H1 (cell line): ENCODE measurements at regions not wholly inside any gene's neighbourhood (a gene's known extent, or its start where the extent isn't known, plus 50 kb on each side); places are given as distances from the start of the nearest gene placed in this dataset.
A peak's percentile ranks its signal among the peaks of the same experiment; 100 is the strongest.

Source experiments
- CTCF ChIA-PET: fragments of 300-600 bp; sonication (Branson Sonifier 250); formaldehyde crosslinking; loops from one replicate; lab custom pipeline; 2021; ENCODE audit not compliant: partially characterized antibody; lab: Charles Lee
- POLR2A ChIA-PET: fragments of 300-600 bp; sonication (Branson Sonifier 250); formaldehyde crosslinking; loops from one replicate; lab custom pipeline; 2021; ENCODE audit warnings: inconsistent platforms; ENCODE audit not compliant: partially characterized antibody; lab: Charles Lee
- DNase-seq, 2 experiments: peaks; one replicate each; pipeline versions ENCODE4 v3.0.0 to v3.0.0-alpha.2; 2010 to 2022; ENCODE audit warnings: low spot score in 2 of 2, low read depth in 1 of 2, mixed read lengths in 1 of 2
- FAIRE-seq: peaks from 2 replicates; lab custom pipeline; 2011; peaks lifted over from hg19 to GRCh38; lab: Jason Lieb, UNC
- H2AFZ ChIP-seq: 2 replicates; pipeline ENCODE4 v1.8.1; 2012; ENCODE audit warnings: low read length, inconsistent platforms
- H2AK5ac ChIP-seq: 2 replicates; pipeline ENCODE4 v1.6.1; 2013; ENCODE audit warnings: low read depth, low read length
- H2BK120ac ChIP-seq: replicated peaks from 2 replicates; pipeline ENCODE3; 2013; ENCODE audit warnings: low read depth, low read length, inconsistent platforms
- H2BK12ac ChIP-seq: 2 replicates; pipeline ENCODE4 v1.6.1; 2013; ENCODE audit warnings: low read depth, low read length
- H2BK15ac ChIP-seq: 2 replicates; pipeline ENCODE4 v1.6.1; 2013; ENCODE audit warnings: low read length
- H2BK20ac ChIP-seq: 2 replicates; pipeline ENCODE4 v1.6.1; 2013; ENCODE audit warnings: low read length
- H2BK5ac ChIP-seq: 2 replicates; pipeline ENCODE4 v1.6.1; 2013; ENCODE audit warnings: low read depth, low read length
- H3K14ac ChIP-seq: 2 replicates; pipeline ENCODE4 v1.6.1; 2013; ENCODE audit warnings: inconsistent platforms; ENCODE audit not compliant: insufficient read length
- H3K18ac ChIP-seq: 2 replicates; pipeline ENCODE4 v1.6.1; 2013; ENCODE audit warnings: low read length; ENCODE audit errors: extremely low read depth
- H3K23ac ChIP-seq: 2 replicates; pipeline ENCODE4 v1.6.1; 2013; ENCODE audit warnings: inconsistent platforms; ENCODE audit not compliant: insufficient read length
- H3K23me2 ChIP-seq: 2 replicates; pipeline ENCODE4 v1.6.1; 2013; ENCODE audit warnings: low read depth, low read length
- H3K27ac ChIP-seq: 2 replicates; pipeline ENCODE4 v1.6.1; 2011; ENCODE audit warnings: low read depth, low read length, inconsistent platforms
- H3K27me3 ChIP-seq, 4 experiments: replicated peaks in 1 of 4; 1 replicate in 1 of 4; 2 replicates in 3 of 4; pipeline versions ENCODE4 v1.6.1 to v1.8.1; 2011 to 2013; ENCODE audit warnings: low read length in 3 of 4, mild to moderate bottlenecking in 3 of 4, inconsistent platforms in 2 of 4, mixed read lengths in 2 of 4, moderate library complexity in 1 of 4; ENCODE audit not compliant: control insufficient read depth in 3 of 4, insufficient read depth in 3 of 4; ENCODE audit errors: extremely low read depth in 1 of 4
- H3K36me3 ChIP-seq, 4 experiments: 2 replicates each; pipeline versions ENCODE4 v1.6.1 to v1.8.1; 2011 to 2013; ENCODE audit warnings: mild to moderate bottlenecking in 4 of 4, low read length in 3 of 4, moderate library complexity in 2 of 4, control low read depth in 1 of 4, inconsistent platforms in 1 of 4; ENCODE audit not compliant: insufficient read depth in 4 of 4, control insufficient read depth in 2 of 4
- H3K4ac ChIP-seq: replicated peaks from 2 replicates; pipeline ENCODE3; 2013; ENCODE audit warnings: low read length, low read depth, mixed read lengths, inconsistent platforms; ENCODE audit not compliant: insufficient read length
- H3K4me1 ChIP-seq, 4 experiments: replicated peaks in 1 of 4; 1 replicate in 1 of 4; 2 replicates in 3 of 4; pipeline versions ENCODE4 v1.6.1 to v1.8.1; 2011 to 2013; ENCODE audit warnings: low read length in 3 of 4, inconsistent platforms in 2 of 4, mixed read lengths in 1 of 4; ENCODE audit not compliant: insufficient read depth in 4 of 4, control insufficient read depth in 3 of 4
- H3K4me2 ChIP-seq, 2 experiments: 2 replicates each; pipeline versions ENCODE4 v1.6.1 to v1.8.1; 2011 to 2013; ENCODE audit warnings: low read depth in 2 of 2, low read length in 2 of 2, control low read depth in 1 of 2, inconsistent platforms in 1 of 2, mild to moderate bottlenecking in 1 of 2; ENCODE audit not compliant: insufficient read depth in 1 of 2
- H3K4me3 ChIP-seq, 4 experiments: fragments of 200-600, 300-600 bp in 1 of 4; sonication (generic), shearing (Covaris generic), sonication (Bioruptor Twin) in 1 of 4; 2 replicates each; pipeline versions ENCODE4 v1.5.1 to v1.8.1; 2011 to 2016; ENCODE audit warnings: low read length in 4 of 4, low read depth in 3 of 4, control low read depth in 2 of 4, inconsistent platforms in 2 of 4, mild to moderate bottlenecking in 2 of 4, mixed read lengths in 1 of 4, moderate library complexity in 1 of 4; ENCODE audit not compliant: insufficient read depth in 2 of 4; ENCODE audit errors: extremely low read depth in 1 of 4
- H3K56ac ChIP-seq: replicated peaks from 2 replicates; pipeline ENCODE3; 2013; ENCODE audit warnings: low read depth, mild to moderate bottlenecking, mixed read lengths, low read length, inconsistent platforms; ENCODE audit not compliant: insufficient read length
- H3K79me1 ChIP-seq: 2 replicates; pipeline ENCODE4 v1.6.1; 2013; ENCODE audit warnings: low read depth, low read length, control low read depth
- H3K79me2 ChIP-seq, 2 experiments: 2 replicates each; pipeline versions ENCODE4 v1.6.1 to v1.8.1; 2012 to 2013; ENCODE audit warnings: low read length in 2 of 2, mild to moderate bottlenecking in 2 of 2, inconsistent platforms in 1 of 2; ENCODE audit not compliant: insufficient read depth in 2 of 2, control insufficient read depth in 1 of 2
- H3K9ac ChIP-seq, 4 experiments: replicated peaks in 1 of 4; 1 replicate in 1 of 4; 2 replicates in 3 of 4; pipeline versions ENCODE4 v1.6.1 to v1.8.1; 2011 to 2013; ENCODE audit warnings: low read depth in 3 of 4, low read length in 3 of 4, control low read depth in 2 of 4, mild to moderate bottlenecking in 2 of 4, moderate library complexity in 2 of 4, inconsistent platforms in 1 of 4; ENCODE audit errors: extremely low read depth in 1 of 4
- H3K9me3 ChIP-seq, 2 experiments: 2 replicates each; pipeline versions ENCODE4 v1.6.1 to v1.8.1; 2012 to 2013; ENCODE audit warnings: mild to moderate bottlenecking in 2 of 2, moderate library complexity in 2 of 2, control low read depth in 1 of 2, inconsistent platforms in 1 of 2, low read depth in 1 of 2, low read length in 1 of 2, mixed read lengths in 1 of 2; ENCODE audit not compliant: insufficient read depth in 2 of 2
- H4K20me1 ChIP-seq, 2 experiments: replicated peaks in 1 of 2; 2 replicates each; pipeline versions ENCODE3 to v1.8.1; 2011 to 2013; ENCODE audit warnings: inconsistent platforms in 2 of 2, low read length in 2 of 2, mild to moderate bottlenecking in 1 of 2; ENCODE audit not compliant: insufficient read depth in 2 of 2, control insufficient read depth in 1 of 2
- H4K5ac ChIP-seq: 2 replicates; pipeline ENCODE4 v1.6.1; 2013; ENCODE audit warnings: low read length, low read depth, mixed read lengths, inconsistent platforms; ENCODE audit not compliant: insufficient read length
- H4K8ac ChIP-seq: 2 replicates; pipeline ENCODE4 v1.8.0; 2013; ENCODE audit warnings: mild to moderate bottlenecking, moderate library complexity, low read length, inconsistent platforms; ENCODE audit not compliant: insufficient read depth; ENCODE audit errors: extremely low read depth
- H4K91ac ChIP-seq: replicated peaks from 2 replicates; pipeline ENCODE3; 2013; ENCODE audit warnings: low read length, mixed read lengths, inconsistent platforms; ENCODE audit not compliant: insufficient read length
- BACH1 ChIP-seq: IDR thresholded peaks from 2 replicates; pipeline ENCODE4 v1.6.1; 2012; ENCODE audit warnings: low read length, improper control_type of control experiment
- CBX8 ChIP-seq: fragments of 300-800, 300-1000 bp; sonication (generic); IDR thresholded peaks from 2 replicates; pipeline ENCODE4 v1.7.1; 2016; ENCODE audit warnings: low read depth, low read length, borderline replicate concordance
- EGR1 ChIP-seq: IDR thresholded peaks from 2 replicates; pipeline ENCODE4 v1.6.1; 2011; ENCODE audit warnings: low read depth, low read length, borderline replicate concordance
- POLR2A ChIP-seq, 2 experiments: IDR thresholded peaks; 1 replicate in 1 of 2; 2 replicates in 1 of 2; pipeline ENCODE4 v1.6.1; 2011; ENCODE audit warnings: low read depth in 2 of 2, low read length in 2 of 2, mild to moderate bottlenecking in 2 of 2; ENCODE audit errors: control extremely low read depth in 1 of 2
- POU5F1 ChIP-seq: IDR thresholded peaks from 2 replicates; pipeline ENCODE4 v1.6.1; 2011; ENCODE audit warnings: low read depth, mild to moderate bottlenecking, low read length, moderate library complexity
- SP4 ChIP-seq: IDR thresholded peaks from 2 replicates; pipeline ENCODE4 v1.6.1; 2012; ENCODE audit warnings: low read length, inconsistent platforms
- TAF1 ChIP-seq: IDR thresholded peaks from 2 replicates; pipeline ENCODE4 v1.6.1; 2011; ENCODE audit warnings: mild to moderate bottlenecking, low read depth, low read length
- WGBS, 2 experiments: shearing (Covaris generic) in 1 of 2; methylation state at CpG; one replicate each; pipeline versions ENCODE4 v1.1.6 to v1.1.7; 2013 to 2015; ENCODE audit warnings: low lambda C conversion rate in 2 of 2, mixed read lengths in 2 of 2, inconsistent platforms in 1 of 2, low coverage in 1 of 2, missing lambda C conversion rate in 1 of 2; ENCODE audit not compliant: insufficient replicate concordance in 2 of 2, insufficient coverage in 1 of 2, insufficient read length in 1 of 2; ENCODE audit errors: extremely low coverage in 1 of 2, missing lambda C conversion rate in 1 of 2; 5-methylcytosine and 5-hydroxymethylcytosine counted together
- TF ChIP-seq, protein P1 (sequence below): IDR thresholded peaks from 2 replicates; pipeline ENCODE4 v1.6.1; 2011; ENCODE audit warnings: low read depth, mild to moderate bottlenecking, low read length; ENCODE audit not compliant: insufficient read depth
- TF ChIP-seq, protein P2 (sequence below): IDR thresholded peaks from 2 replicates; pipeline ENCODE4 v1.6.1; 2012; ENCODE audit warnings: inconsistent platforms

DNA sequence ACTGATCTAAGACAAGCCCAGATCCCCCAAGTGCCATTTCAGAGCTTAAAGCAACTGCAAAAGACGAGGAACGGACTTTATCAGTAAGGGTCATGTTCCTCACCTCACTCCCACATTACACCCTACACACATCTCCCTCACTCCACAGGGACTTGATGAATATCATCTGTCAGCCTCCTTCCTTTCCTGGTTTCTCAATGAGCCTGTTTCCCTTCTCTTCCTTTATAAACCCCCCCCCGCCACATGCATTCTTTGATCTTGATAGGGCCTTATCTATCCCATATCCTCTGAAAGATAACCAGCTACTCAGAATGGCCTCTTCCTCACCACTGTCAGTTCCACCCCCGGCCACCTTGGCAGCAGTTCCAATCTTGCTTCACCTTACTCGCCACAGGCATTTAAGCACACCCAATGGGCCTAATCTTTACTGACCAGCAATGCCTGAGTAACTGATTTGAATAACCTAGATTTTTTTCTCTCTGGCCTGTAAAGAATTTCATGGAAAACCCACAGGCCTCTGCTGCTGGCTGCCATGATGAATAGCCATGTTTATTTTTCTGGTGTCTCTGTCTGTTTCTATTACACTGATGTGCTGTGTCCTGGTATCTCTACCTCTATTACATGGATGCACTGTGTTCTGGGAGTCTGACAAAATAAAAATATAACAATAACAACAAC, 138.7 kb downstream of the PHLDA1 start:
- no peak overlapping the region for H4K8ac ChIP-seq
- no peak overlapping the region for H3K14ac ChIP-seq
- H4K5ac ChIP-seq: no peak overlapping the region
- no peak overlapping the region for H4K91ac ChIP-seq
- no peak overlapping the region for H3K27ac ChIP-seq
- no peak overlapping the region for H3K56ac ChIP-seq
- H3K4me3 ChIP-seq: no peak overlapping the region
- no peaks in the 10 kb centered on the region for H3K23me2 ChIP-seq
- H2BK12ac ChIP-seq: no peak overlapping the region
- H2BK15ac ChIP-seq: no peak overlapping the region
- no peaks in the 10 kb centered on the region for H3K27me3 ChIP-seq
- FAIRE-seq (no peak), DNase-seq (no peak)
- no peak overlapping the region for H2AK5ac ChIP-seq
- no peak overlapping the region for H3K4me2 ChIP-seq
- no peaks in the 10 kb centered on the region for H3K36me3 ChIP-seq
- H3K79me2 ChIP-seq: no peaks in the 10 kb centered on the region
- H3K9me3 ChIP-seq: no peaks in the 10 kb centered on the region
- H3K23ac ChIP-seq: no peak overlapping the region
- peaks cover 0 to 6% (median 1%) of the 10 kb centered on the region in 4 experiments; a peak in 5 of 7 replicates for H3K4me1 ChIP-seq
- no peak overlapping the region for H3K4ac ChIP-seq
- no peak overlapping the region for H2BK5ac ChIP-seq
- no peak overlapping the region for H2BK120ac ChIP-seq
- H4K20me1 ChIP-seq: no peaks in the 10 kb centered on the region
- no peak overlapping the region for H3K9ac ChIP-seq
- POLR2A ChIA-PET: no interaction called here
- TF ChIP-seq CBX8 (no peak), POU5F1 (no peak), EGR1 (no peak), BACH1 (no peak), TAF1 (no peak), SP4 (no peak), POLR2A (IDR thresholded peaks at IDR 0.05; ENCODE audit: control extremely low read depth in 1 of 2, low read depth in 2 of 2, low read length in 2 of 2) (no peak)
- TF ChIP-seq, protein P1, sequence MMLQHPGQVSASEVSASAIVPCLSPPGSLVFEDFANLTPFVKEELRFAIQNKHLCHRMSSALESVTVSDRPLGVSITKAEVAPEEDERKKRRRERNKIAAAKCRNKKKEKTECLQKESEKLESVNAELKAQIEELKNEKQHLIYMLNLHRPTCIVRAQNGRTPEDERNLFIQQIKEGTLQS: no peak
- TF ChIP-seq, protein P2, sequence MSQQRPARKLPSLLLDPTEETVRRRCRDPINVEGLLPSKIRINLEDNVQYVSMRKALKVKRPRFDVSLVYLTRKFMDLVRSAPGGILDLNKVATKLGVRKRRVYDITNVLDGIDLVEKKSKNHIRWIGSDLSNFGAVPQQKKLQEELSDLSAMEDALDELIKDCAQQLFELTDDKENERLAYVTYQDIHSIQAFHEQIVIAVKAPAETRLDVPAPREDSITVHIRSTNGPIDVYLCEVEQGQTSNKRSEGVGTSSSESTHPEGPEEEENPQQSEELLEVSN: no peak
- TF ChIP-seq, all 59 proteins: peak for 0
- CTCF ChIA-PET: no interaction called here
- H3K79me1 ChIP-seq: no peaks in the 10 kb centered on the region
- H3K18ac ChIP-seq: no peak overlapping the region
- H2BK20ac ChIP-seq: no peak overlapping the region
- 82% methylated on average over 5 of the region's 5 CpGs; no CpG with 5 or more reads in 1 of the 2 experiments for WGBS, 2 experiments
- H2AFZ ChIP-seq: 0 out of 2 replicates have a peak overlapping the region, but pooled peaks have one; percentile 9
